Nephron progenitor cell (in vitro differentiated cells): ENCODE measurements at regions not wholly inside any gene's neighbourhood (a gene's known extent, or its start where the extent isn't known, plus 50 kb on each side); places are given as distances from the start of the nearest gene placed in this dataset.
A peak's percentile ranks its signal among the peaks of the same experiment; 100 is the strongest.

Source experiments
- DNase-seq: peaks from one replicate; pipeline ENCODE4 v3.0.0; 2021
- H3K27ac Mint-ChIP-seq: 2 replicates; pipeline ENCODE4 v1.8.0; 2021; ENCODE audit warnings: mild to moderate bottlenecking, moderate library complexity, mixed read lengths
- H3K27me3 Mint-ChIP-seq: 2 replicates; pipeline ENCODE4 v1.8.0; 2021; ENCODE audit warnings: mild to moderate bottlenecking, low read depth, mixed read lengths; ENCODE audit not compliant: poor library complexity
- H3K36me3 Mint-ChIP-seq: 2 replicates; pipeline ENCODE4 v1.8.0; 2021; ENCODE audit warnings: low read depth, mixed read lengths
- H3K4me1 Mint-ChIP-seq: 2 replicates; pipeline ENCODE4 v1.8.0; 2021; ENCODE audit warnings: mixed read lengths
- H3K4me3 Mint-ChIP-seq: 2 replicates; pipeline ENCODE4 v1.8.0; 2021; ENCODE audit warnings: mild to moderate bottlenecking, moderate library complexity, mixed read lengths
- H3K9me3 Mint-ChIP-seq: 2 replicates; pipeline ENCODE4 v1.8.0; 2021; ENCODE audit warnings: mild to moderate bottlenecking, moderate library complexity, mixed read lengths
- CTCF ChIP-seq: fragments of 200-600 bp; sonication (generic); IDR thresholded peaks from 2 replicates; pipeline ENCODE4 v1.5.0; 2021; ENCODE audit warnings: antibody characterized with exemption

GRCh38 chr13:79722885-79723445, 242.0 kb downstream of the NDFIP2 start:
- no peaks in the 10 kb centered on the region for H3K36me3 Mint-ChIP-seq
- no peaks in the 10 kb centered on the region for H3K27me3 Mint-ChIP-seq
- H3K4me1 Mint-ChIP-seq: peaks cover 14% of the 10 kb centered on the region
- no peaks in the 10 kb centered on the region for H3K9me3 Mint-ChIP-seq
- no peak overlapping the region for H3K4me3 Mint-ChIP-seq
- no peak for DNase-seq
- TF ChIP-seq CTCF: no peak
- peak overlapping the region; percentile 51 for H3K27ac Mint-ChIP-seq

GRCh38 chr13:79716191-79716590, 235.2 kb downstream of the NDFIP2 start:
- H3K4me1 Mint-ChIP-seq: no peaks in the 10 kb centered on the region
- H3K36me3 Mint-ChIP-seq: no peaks in the 10 kb centered on the region

GRCh38 chr13:79711631-79712030, 230.7 kb downstream of the NDFIP2 start:
- Mint-ChIP-seq H3K4me3 (no peak overlapping the region), H3K9me3 (no peaks in the 10 kb centered on the region), H3K27ac (no peak overlapping the region), H3K27me3 (no peaks in the 10 kb centered on the region), H3K36me3 (no peaks in the 10 kb centered on the region), H3K4me1 (no peaks in the 10 kb centered on the region)
- TF ChIP-seq CTCF: no peak
- DNase-seq: no peak

More at GRCh38 chr13:79716191-79716590, 235.2 kb downstream of the NDFIP2 start:
- Mint-ChIP-seq H3K27me3 (no peaks in the 10 kb centered on the region), H3K9me3 (no peaks in the 10 kb centered on the region), H3K4me3 (no peak overlapping the region), H3K27ac (no peak overlapping the region)
- TF ChIP-seq CTCF: no peak
- DNase-seq: no peak

- TF ChIP-seq CTCF: no peak
- DNase-seq: no peak
- H3K9me3 Mint-ChIP-seq: no peaks in the 10 kb centered on the region
- no peaks in the 10 kb centered on the region for H3K4me1 Mint-ChIP-seq
- no peak overlapping the region for H3K4me3 Mint-ChIP-seq
- no peaks in the 10 kb centered on the region for H3K36me3 Mint-ChIP-seq
- H3K27ac Mint-ChIP-seq: no peak overlapping the region
- no peaks in the 10 kb centered on the region for H3K27me3 Mint-ChIP-seq
Measured at GRCh38 chr13:79710376-79710775, 229.4 kb downstream of the NDFIP2 start.

- Mint-ChIP-seq H3K4me3 (no peak overlapping the region), H3K9me3 (no peaks in the 10 kb centered on the region), H3K27ac (no peak overlapping the region), H3K4me1 (no peaks in the 10 kb centered on the region), H3K27me3 (no peaks in the 10 kb centered on the region), H3K36me3 (no peaks in the 10 kb centered on the region)
- no peak for DNase-seq
- TF ChIP-seq CTCF: no peak
Measured at GRCh38 chr13:79709471-79709870, 228.5 kb downstream of the NDFIP2 start.

- no peak for DNase-seq
- Mint-ChIP-seq H3K27ac (peak overlapping the region; percentile 18), H3K9me3 (no peaks in the 10 kb centered on the region), H3K4me3 (no peak overlapping the region), H3K27me3 (no peaks in the 10 kb centered on the region), H3K36me3 (no peaks in the 10 kb centered on the region), H3K4me1 (no peaks in the 10 kb centered on the region)
- no peak for TF ChIP-seq CTCF
Measured at GRCh38 chr13:79703772-79704171, 222.8 kb downstream of the NDFIP2 start.
